ENCODE measurements at regions not wholly inside any gene's neighbourhood (a gene's known extent, or its start where the extent isn't known, plus 50 kb on each side); places are given as distances from the start of the nearest gene placed in this dataset.

GRCh38 chr3:30170681-30171438, 435.5 kb upstream of the TGFBR2 start:
- no peak for DNase-seq

GRCh38 chr3:30174357-30174756, 432.0 kb upstream of the TGFBR2 start:
- DNase-seq, result no peak

GRCh38 chr3:30180310-30181177, 425.9 kb upstream of the TGFBR2 start:
- DNase-seq, result no peak

GRCh38 chr3:30181178-30181465, 425.3 kb upstream of the TGFBR2 start:
- DNase-seq, result no peak

GRCh38 chr3:30181581-30181980, 424.8 kb upstream of the TGFBR2 start:
- no peak for DNase-seq

- no peak for DNase-seq
Measured at GRCh38 chr3:30183421-30183820, 423.0 kb upstream of the TGFBR2 start.

- DNase-seq, result no peak
Measured at GRCh38 chr3:30184091-30184810, 422.1 kb upstream of the TGFBR2 start.

GRCh38 chr3:30185872-30186271, 420.5 kb upstream of the TGFBR2 start:
- no peak for DNase-seq

- no peak for DNase-seq
Measured at GRCh38 chr3:30186741-30187219, 419.6 kb upstream of the TGFBR2 start.

- DNase-seq, result no peak
Measured at GRCh38 chr3:30187366-30187765, 419.0 kb upstream of the TGFBR2 start.

GRCh38 chr3:30188713-30189112, 417.7 kb upstream of the TGFBR2 start:
- peak; percentile 31 for DNase-seq

GRCh38 chr3:30189900-30190299, 416.5 kb upstream of the TGFBR2 start:
- DNase-seq, result no peak

GRCh38 chr3:30193625-30194044, 412.8 kb upstream of the TGFBR2 start:
- DNase-seq, result peak; percentile 30

- DNase-seq, result no peak
Measured at GRCh38 chr3:30195352-30195751, 411.0 kb upstream of the TGFBR2 start.

GRCh38 chr3:30198162-30198561, 408.2 kb upstream of the TGFBR2 start:
- DNase-seq, result no peak

- DNase-seq, result peak; percentile 15
Measured at GRCh38 chr3:30199096-30199759, 407.2 kb upstream of the TGFBR2 start.

- DNase-seq, result no peak
Measured at GRCh38 chr3:30199855-30200254, 406.5 kb upstream of the TGFBR2 start.

- DNase-seq, result no peak
Measured at GRCh38 chr3:30201715-30202114, 404.7 kb upstream of the TGFBR2 start.

GRCh38 chr3:30203301-30203700, 403.1 kb upstream of the TGFBR2 start:
- DNase-seq, result no peak

GRCh38 chr3:30204126-30204525, 402.3 kb upstream of the TGFBR2 start:
- no peak for DNase-seq

GRCh38 chr3:30206051-30206450, 400.4 kb upstream of the TGFBR2 start:
- DNase-seq, result no peak

- no peak for DNase-seq
Measured at GRCh38 chr3:30221619-30222018, 384.8 kb upstream of the TGFBR2 start.

- no peak for DNase-seq
Measured at GRCh38 chr3:30222441-30222840, 384.0 kb upstream of the TGFBR2 start.

All from DMS79 treated with DMSO at 0.1 percent for 48 hours (cell line).